SK-N-SH (cell line): ENCODE measurements at regions not wholly inside any gene's neighbourhood (a gene's known extent, or its start where the extent isn't known, plus 50 kb on each side); places are given as distances from the start of the nearest gene placed in this dataset.

Source experiments
- CTCF ChIP-seq: fragments of 200-600 bp; sonication (generic); IDR thresholded peaks from 2 replicates; pipeline ENCODE4 v1.6.1; 2017; ENCODE audit warnings: antibody characterized with exemption, mild to moderate bottlenecking, moderate library complexity
- GABPA ChIP-seq: IDR thresholded peaks from 2 replicates; pipeline ENCODE4 v1.4.0; 2012; ENCODE audit warnings: low read depth, mild to moderate bottlenecking
- JUND ChIP-seq: IDR thresholded peaks from 2 replicates; pipeline ENCODE4 v1.4.0; 2012
- MAX ChIP-seq: IDR thresholded peaks from 2 replicates; pipeline ENCODE4 v1.4.0; 2012; ENCODE audit warnings: low read depth
- NFIC ChIP-seq: IDR thresholded peaks from 2 replicates; pipeline ENCODE4 v1.4.0; 2012; ENCODE audit warnings: borderline replicate concordance
- POLR2AphosphoS5 ChIP-seq: IDR thresholded peaks from 2 replicates; pipeline ENCODE4 v1.6.1; 2012; ENCODE audit warnings: low read depth, low read length
- RFX5 ChIP-seq: IDR thresholded peaks from 2 replicates; pipeline ENCODE4 v1.6.1; 2012; ENCODE audit warnings: mild to moderate bottlenecking, improper control_type of control experiment, low read length

- TF ChIP-seq JUND (no peak), CTCF (no peak), NFIC (no peak), GABPA (no peak), MAX (no peak), POLR2AphosphoS5 (no peak), RFX5 (no peak)
These were observed 109.3 kb downstream of the GTPBP8 start for GRCh38 chr3:113100063-113100462.
